Endothelial cell (in vitro differentiated cells): ENCODE measurements at regions not wholly inside any gene's neighbourhood (a gene's known extent, or its start where the extent isn't known, plus 50 kb on each side); places are given as distances from the start of the nearest gene placed in this dataset.

Source experiments
- DNase-seq: peaks from one replicate; pipeline ENCODE4 v3.0.0; 2021; ENCODE audit warnings: low spot score
- H3K27ac Mint-ChIP-seq: one replicate; pipeline ENCODE4 v1.8.0; 2021; ENCODE audit warnings: mixed read lengths, inconsistent platforms; ENCODE audit not compliant: unreplicated experiment
- H3K27me3 Mint-ChIP-seq: one replicate; pipeline ENCODE4 v1.8.0; 2021; ENCODE audit warnings: mild to moderate bottlenecking, moderate library complexity, mixed read lengths, inconsistent platforms; ENCODE audit not compliant: unreplicated experiment
- H3K36me3 Mint-ChIP-seq: one replicate; pipeline ENCODE4 v1.8.0; 2021; ENCODE audit warnings: mild to moderate bottlenecking, low read depth, mixed read lengths, inconsistent platforms; ENCODE audit not compliant: unreplicated experiment
- H3K4me1 Mint-ChIP-seq: one replicate; pipeline ENCODE4 v1.8.0; 2021; ENCODE audit warnings: mild to moderate bottlenecking, mixed read lengths, inconsistent platforms; ENCODE audit not compliant: unreplicated experiment
- H3K4me3 Mint-ChIP-seq: one replicate; pipeline ENCODE4 v1.8.0; 2021; ENCODE audit warnings: mild to moderate bottlenecking, mixed read lengths, inconsistent platforms; ENCODE audit not compliant: unreplicated experiment
- H3K9me3 Mint-ChIP-seq: one replicate; pipeline ENCODE4 v1.8.0; 2021; ENCODE audit warnings: mixed read lengths, inconsistent platforms; ENCODE audit not compliant: unreplicated experiment
- TF ChIP-seq, protein P1 (sequence below): fragments of 200-600 bp; sonication (generic); IDR thresholded peaks from one replicate; pipeline ENCODE4 v1.5.0; 2021; ENCODE audit warnings: antibody characterized with exemption; ENCODE audit not compliant: unreplicated experiment

GRCh38 chr15:37701230-37701629 is 233.2 kb upstream of the TMCO5A start:
- DNase-seq = no peak
- no peak overlapping the region for H3K4me3 Mint-ChIP-seq
- H3K9me3 Mint-ChIP-seq = no peaks in the 10 kb centered on the region
- H3K36me3 Mint-ChIP-seq = no peaks in the 10 kb centered on the region
- no peaks in the 10 kb centered on the region for H3K4me1 Mint-ChIP-seq
- TF ChIP-seq, protein P1, sequence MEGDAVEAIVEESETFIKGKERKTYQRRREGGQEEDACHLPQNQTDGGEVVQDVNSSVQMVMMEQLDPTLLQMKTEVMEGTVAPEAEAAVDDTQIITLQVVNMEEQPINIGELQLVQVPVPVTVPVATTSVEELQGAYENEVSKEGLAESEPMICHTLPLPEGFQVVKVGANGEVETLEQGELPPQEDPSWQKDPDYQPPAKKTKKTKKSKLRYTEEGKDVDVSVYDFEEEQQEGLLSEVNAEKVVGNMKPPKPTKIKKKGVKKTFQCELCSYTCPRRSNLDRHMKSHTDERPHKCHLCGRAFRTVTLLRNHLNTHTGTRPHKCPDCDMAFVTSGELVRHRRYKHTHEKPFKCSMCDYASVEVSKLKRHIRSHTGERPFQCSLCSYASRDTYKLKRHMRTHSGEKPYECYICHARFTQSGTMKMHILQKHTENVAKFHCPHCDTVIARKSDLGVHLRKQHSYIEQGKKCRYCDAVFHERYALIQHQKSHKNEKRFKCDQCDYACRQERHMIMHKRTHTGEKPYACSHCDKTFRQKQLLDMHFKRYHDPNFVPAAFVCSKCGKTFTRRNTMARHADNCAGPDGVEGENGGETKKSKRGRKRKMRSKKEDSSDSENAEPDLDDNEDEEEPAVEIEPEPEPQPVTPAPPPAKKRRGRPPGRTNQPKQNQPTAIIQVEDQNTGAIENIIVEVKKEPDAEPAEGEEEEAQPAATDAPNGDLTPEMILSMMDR = no peak
- no peaks in the 10 kb centered on the region for H3K27me3 Mint-ChIP-seq
- H3K27ac Mint-ChIP-seq = no peak overlapping the region

DNA sequence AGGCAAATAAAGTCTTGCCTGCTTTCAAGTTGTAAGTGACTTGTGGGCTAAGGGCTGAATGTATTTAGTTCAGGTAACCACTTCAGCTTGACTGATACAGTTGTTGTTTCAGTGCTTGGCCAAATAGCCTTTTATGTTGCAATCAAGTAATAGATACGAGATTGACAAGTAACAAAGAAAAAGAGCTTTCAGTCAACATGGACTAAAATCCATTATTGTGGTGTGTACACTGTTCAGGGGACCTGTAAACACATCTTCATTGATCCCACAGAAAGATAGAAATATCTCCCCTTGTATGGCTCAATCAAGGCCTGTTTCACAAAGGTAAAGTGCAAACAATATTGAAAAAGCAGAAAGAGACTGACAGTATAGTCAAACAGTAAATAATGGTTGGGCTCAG is 224.8 kb upstream of the TMCO5A start:
- Mint-ChIP-seq H3K27me3 (no peaks in the 10 kb centered on the region), H3K9me3 (no peaks in the 10 kb centered on the region), H3K27ac (no peak overlapping the region), H3K36me3 (no peaks in the 10 kb centered on the region), H3K4me1 (peaks cover 3% of the 10 kb centered on the region), H3K4me3 (no peak overlapping the region)
- no peak for DNase-seq
- TF ChIP-seq, protein P1 = no peak

GRCh38 chr15:37715101-37715500 is 219.3 kb upstream of the TMCO5A start:
- TF ChIP-seq, protein P1 = no peak
- DNase-seq = no peak
- Mint-ChIP-seq H3K4me1 (no peaks in the 10 kb centered on the region), H3K27ac (no peak overlapping the region), H3K36me3 (no peaks in the 10 kb centered on the region), H3K27me3 (no peaks in the 10 kb centered on the region), H3K4me3 (no peak overlapping the region), H3K9me3 (no peaks in the 10 kb centered on the region)

- H3K9me3 Mint-ChIP-seq = no peaks in the 10 kb centered on the region
- TF ChIP-seq, protein P1 = no peak
- no peaks in the 10 kb centered on the region for H3K36me3 Mint-ChIP-seq
Observed at GRCh38 chr15:37720267-37720666, 214.2 kb upstream of the TMCO5A start.

DNA sequence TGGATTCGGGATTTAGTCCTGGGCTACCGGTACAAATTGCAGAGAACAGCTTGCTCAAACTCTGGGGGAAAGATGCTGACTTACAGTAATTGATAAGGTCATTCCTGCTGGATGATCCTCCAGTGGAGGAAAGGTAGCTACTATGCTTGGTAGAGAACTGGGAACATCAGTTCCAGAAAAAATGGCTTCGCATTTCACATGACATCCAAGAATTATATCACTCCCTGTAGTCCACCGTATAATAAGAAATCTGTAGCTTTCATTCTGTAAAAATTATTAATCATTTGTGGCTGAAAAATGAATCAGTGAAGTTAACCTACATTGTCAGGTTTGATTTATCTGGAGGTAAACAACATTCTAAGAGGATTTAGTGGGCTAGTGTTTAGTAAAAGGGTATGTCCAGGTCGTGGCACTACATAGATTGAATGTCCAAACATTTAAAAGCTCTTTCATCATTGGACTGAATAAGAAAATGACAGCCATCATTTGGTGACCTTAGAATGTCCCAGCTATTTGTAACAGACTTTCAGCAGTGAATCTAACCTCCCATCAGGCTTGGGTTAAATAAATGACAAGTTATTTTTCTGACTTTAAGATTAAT is 203.2 kb upstream of the TMCO5A start:
- no peak overlapping the region for H3K4me3 Mint-ChIP-seq
- H3K4me1 Mint-ChIP-seq = no peaks in the 10 kb centered on the region
- H3K36me3 Mint-ChIP-seq = no peaks in the 10 kb centered on the region
- H3K27me3 Mint-ChIP-seq = no peaks in the 10 kb centered on the region
- DNase-seq = no peak
- TF ChIP-seq, protein P1 = no peak
- no peak overlapping the region for H3K27ac Mint-ChIP-seq
- no peaks in the 10 kb centered on the region for H3K9me3 Mint-ChIP-seq

More at GRCh38 chr15:37720267-37720666, 214.2 kb upstream of the TMCO5A start:
- no peak overlapping the region for H3K27ac Mint-ChIP-seq
- no peaks in the 10 kb centered on the region for H3K4me1 Mint-ChIP-seq
- DNase-seq = no peak
- H3K4me3 Mint-ChIP-seq = no peak overlapping the region
- no peaks in the 10 kb centered on the region for H3K27me3 Mint-ChIP-seq
